Calu3 (cell line): ENCODE measurements at regions not wholly inside any gene's neighbourhood (a gene's known extent, or its start where the extent isn't known, plus 50 kb on each side); places are given as distances from the start of the nearest gene placed in this dataset.
A peak's percentile ranks its signal among the peaks of the same experiment; 100 is the strongest.
"Not testable (repeated sequence)": the region's sequence is repeated elsewhere in the genome, so short reads cannot be mapped to it uniquely, and the experiment has no call there.

Source experiments
- BruUV-seq: library from RNA; stranded (reverse); fragments of 400-500 nt; replicated peaks from 2 replicates; lab custom pipeline; 2021; lab: Mats Ljungman, UMichigan
- CTCF ChIA-PET: fragments of 300-600 bp; sonication (Branson Sonifier 250); formaldehyde crosslinking; loops from one replicate; lab custom pipeline; 2022; ENCODE audit warnings: antibody characterized with exemption; lab: Charles Lee
- DNase-seq: peaks from one replicate; pipeline ENCODE4 v3.0.0; 2022
- H3K27ac Mint-ChIP-seq: one replicate; pipeline ENCODE4 v1.8.0; 2022; ENCODE audit warnings: mixed read lengths; ENCODE audit not compliant: unreplicated experiment
- H3K27me3 Mint-ChIP-seq: one replicate; pipeline ENCODE4 v1.8.0; 2022; ENCODE audit warnings: mixed read lengths; ENCODE audit not compliant: unreplicated experiment
- H3K36me3 Mint-ChIP-seq: one replicate; pipeline ENCODE4 v1.8.0; 2022; ENCODE audit warnings: mild to moderate bottlenecking, moderate library complexity, mixed read lengths; ENCODE audit not compliant: insufficient read depth, unreplicated experiment
- H3K4me1 Mint-ChIP-seq: one replicate; pipeline ENCODE4 v1.8.0; 2022; ENCODE audit warnings: mild to moderate bottlenecking, low read depth, mixed read lengths; ENCODE audit not compliant: unreplicated experiment
- H3K4me3 Mint-ChIP-seq: one replicate; pipeline ENCODE4 v1.8.0; 2022; ENCODE audit warnings: mild to moderate bottlenecking, low read depth, moderate library complexity, mixed read lengths; ENCODE audit not compliant: unreplicated experiment
- H3K9me3 Mint-ChIP-seq: one replicate; pipeline ENCODE4 v1.8.0; 2022; ENCODE audit warnings: low read depth, mixed read lengths; ENCODE audit not compliant: unreplicated experiment
- intact Hi-C: fragments of 100-400 bp; cut with micrococcal nuclease; formaldehyde crosslinking; loops from one replicate; pipeline ENCODE4 v1.10.0; 2022; ENCODE audit not compliant: unreplicated experiment
- TF ChIP-seq, protein P1 (sequence below): fragments of 200-600 bp; IDR thresholded peaks from one replicate; pipeline ENCODE4 v1.8.0; 2022; ENCODE audit warnings: antibody characterized with exemption; ENCODE audit not compliant: unreplicated experiment

DNA sequence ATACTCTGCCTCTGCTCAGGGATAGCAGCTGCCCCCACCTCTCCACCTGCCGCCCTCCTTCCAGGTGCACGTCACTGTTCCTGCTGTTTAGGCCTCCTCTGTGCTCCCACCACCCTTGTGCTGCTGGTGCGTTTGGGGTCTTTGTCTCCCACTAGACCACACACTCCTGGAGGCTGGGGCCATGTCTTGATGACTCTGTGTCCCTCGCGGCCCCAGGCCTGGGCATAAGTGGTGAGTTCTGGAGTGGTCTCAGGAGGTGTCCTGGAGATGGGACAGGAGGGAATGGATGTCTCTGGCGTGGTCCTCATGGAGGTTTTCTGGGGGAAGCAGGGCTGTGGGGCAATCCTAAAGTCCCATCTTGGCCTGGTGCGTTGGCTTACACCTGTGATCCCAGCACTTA lies 132.1 kb downstream of the TFCP2L1 start:
- intact Hi-C loops, result no loop called here
- Mint-ChIP-seq H3K36me3 (peaks cover 5% of the 10 kb centered on the region), H3K27me3 (no peaks in the 10 kb centered on the region), H3K4me1 (peaks cover 26% of the 10 kb centered on the region), H3K9me3 (peaks cover 4% of the 10 kb centered on the region), H3K27ac (no peak overlapping the region), H3K4me3 (no peak overlapping the region)
- no TSS peak for BruUV-seq
- TF ChIP-seq, protein P1, sequence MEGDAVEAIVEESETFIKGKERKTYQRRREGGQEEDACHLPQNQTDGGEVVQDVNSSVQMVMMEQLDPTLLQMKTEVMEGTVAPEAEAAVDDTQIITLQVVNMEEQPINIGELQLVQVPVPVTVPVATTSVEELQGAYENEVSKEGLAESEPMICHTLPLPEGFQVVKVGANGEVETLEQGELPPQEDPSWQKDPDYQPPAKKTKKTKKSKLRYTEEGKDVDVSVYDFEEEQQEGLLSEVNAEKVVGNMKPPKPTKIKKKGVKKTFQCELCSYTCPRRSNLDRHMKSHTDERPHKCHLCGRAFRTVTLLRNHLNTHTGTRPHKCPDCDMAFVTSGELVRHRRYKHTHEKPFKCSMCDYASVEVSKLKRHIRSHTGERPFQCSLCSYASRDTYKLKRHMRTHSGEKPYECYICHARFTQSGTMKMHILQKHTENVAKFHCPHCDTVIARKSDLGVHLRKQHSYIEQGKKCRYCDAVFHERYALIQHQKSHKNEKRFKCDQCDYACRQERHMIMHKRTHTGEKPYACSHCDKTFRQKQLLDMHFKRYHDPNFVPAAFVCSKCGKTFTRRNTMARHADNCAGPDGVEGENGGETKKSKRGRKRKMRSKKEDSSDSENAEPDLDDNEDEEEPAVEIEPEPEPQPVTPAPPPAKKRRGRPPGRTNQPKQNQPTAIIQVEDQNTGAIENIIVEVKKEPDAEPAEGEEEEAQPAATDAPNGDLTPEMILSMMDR, result no peak
- no peak for DNase-seq
- CTCF ChIA-PET, result interaction anchor here (2.2 kb wide), 1 partner anchor 24 kb away, joined by 7 read pairs; no protein-coding TSS in a partner anchor

- H3K27me3 Mint-ChIP-seq, result no peaks in the 10 kb centered on the region
- DNase-seq, result no peak
- no peak overlapping the region for H3K4me3 Mint-ChIP-seq
- peaks cover 8% of the 10 kb centered on the region for H3K9me3 Mint-ChIP-seq
- H3K4me1 Mint-ChIP-seq, result peaks cover 26% of the 10 kb centered on the region
- H3K27ac Mint-ChIP-seq, result no peak overlapping the region
- BruUV-seq, result no TSS peak
- intact Hi-C loops, result no loop called here
- CTCF ChIA-PET, result no interaction called here
- TF ChIP-seq, protein P1, result no peak
- peaks cover 5% of the 10 kb centered on the region for H3K36me3 Mint-ChIP-seq
Observed at GRCh38 chr2:121153516-121153915, 131.5 kb downstream of the TFCP2L1 start.

GRCh38 chr2:121155502-121156056 lies 129.4 kb downstream of the TFCP2L1 start:
- Mint-ChIP-seq H3K36me3 (peaks cover 5% of the 10 kb centered on the region), H3K4me1 (peaks cover 26% of the 10 kb centered on the region), H3K27ac (peak overlapping the region; percentile 3), H3K4me3 (peak overlapping the region; percentile 3), H3K27me3 (no peaks in the 10 kb centered on the region), H3K9me3 (peaks cover 11% of the 10 kb centered on the region)
- intact Hi-C loops, result no loop called here
- peak; percentile 50 for DNase-seq
- CTCF ChIA-PET, result interaction anchor here (1.0 kb wide), 1 partner anchor 27 kb away, joined by 4 read pairs; no protein-coding TSS in a partner anchor
- BruUV-seq, result no TSS peak
- TF ChIP-seq, protein P1, result no peak

DNA sequence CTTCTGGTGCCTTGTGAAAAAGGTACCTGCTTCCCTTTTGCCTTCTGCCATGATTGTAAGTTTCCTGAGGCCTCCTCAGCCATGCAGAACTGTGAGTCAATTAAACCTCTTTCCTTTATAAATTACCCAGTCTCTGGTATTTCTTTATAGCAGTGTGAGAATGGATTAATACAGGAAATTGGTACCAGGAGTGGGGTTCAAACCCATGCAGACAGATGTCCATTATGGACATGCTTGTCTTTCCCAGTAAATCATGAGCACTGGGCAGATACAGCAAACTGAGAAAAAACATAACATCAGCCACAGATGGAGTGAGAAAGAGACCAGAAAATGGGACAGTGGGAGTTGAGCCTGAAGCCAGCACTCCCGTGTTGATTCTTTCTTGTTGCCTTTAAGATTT lies 127.5 kb downstream of the TFCP2L1 start:
- BruUV-seq, H3K27ac Mint-ChIP-seq, DNase-seq, H3K4me3 Mint-ChIP-seq, H3K27me3 Mint-ChIP-seq, CTCF ChIA-PET, intact Hi-C loops, H3K4me1 Mint-ChIP-seq, H3K36me3 Mint-ChIP-seq: not testable (repeated sequence)
- peaks cover 11% of the 10 kb centered on the region for H3K9me3 Mint-ChIP-seq
